Keratinocyte (primary cell): ENCODE measurements at regions not wholly inside any gene's neighbourhood (a gene's known extent, or its start where the extent isn't known, plus 50 kb on each side); places are given as distances from the start of the nearest gene placed in this dataset.

Experiments used
- CTCF ChIP-seq, 3 experiments: IDR thresholded peaks in 1 of 3; conservative IDR thresholded peaks in 1 of 3; optimal IDR thresholded peaks in 1 of 3; 2 replicates in 2 of 3; 3 replicates in 1 of 3; pipeline versions ENCODE3 to v1.5.1; 2011; ENCODE audit warnings: low read length in 3 of 3, mild to moderate bottlenecking in 3 of 3, moderate library complexity in 2 of 3, control low read depth in 1 of 3, inconsistent platforms in 1 of 3; ENCODE audit not compliant: insufficient read depth in 2 of 3; ENCODE audit errors: extremely low read depth in 1 of 3
- EZH2 ChIP-seq: IDR thresholded peaks from one replicate; pipeline ENCODE4 v1.6.1; 2012; ENCODE audit warnings: inconsistent platforms, mild to moderate bottlenecking, low read length, moderate library complexity

- TF ChIP-seq CTCF (optimal IDR thresholded peaks at IDR 0.05 in 1 of 3, IDR thresholded peaks at IDR 0.05 in 1 of 3, conservative IDR thresholded peaks at IDR 0.05 in 1 of 3; ENCODE audit: extremely low read depth in 1 of 3, insufficient read depth in 2 of 3, low read length in 3 of 3), result no peak
- TF ChIP-seq EZH2, result no peak
Observed at GRCh38 chr22:44620129-44620840, 81.7 kb upstream of the PRR5 start.
